GM21786 (cell line): ENCODE measurements at regions not wholly inside any gene's neighbourhood (a gene's known extent, or its start where the extent isn't known, plus 50 kb on each side); places are given as distances from the start of the nearest gene placed in this dataset.
"Not testable (repeated sequence)": the region's sequence is repeated elsewhere in the genome, so short reads cannot be mapped to it uniquely, and the experiment has no call there.

Experiments used
- ATAC-seq: cut with Tn5 transposase; IDR thresholded peaks from one replicate; pipeline ENCODE4 v1.9.1; 2021; ENCODE audit not compliant: unreplicated experiment

DNA sequence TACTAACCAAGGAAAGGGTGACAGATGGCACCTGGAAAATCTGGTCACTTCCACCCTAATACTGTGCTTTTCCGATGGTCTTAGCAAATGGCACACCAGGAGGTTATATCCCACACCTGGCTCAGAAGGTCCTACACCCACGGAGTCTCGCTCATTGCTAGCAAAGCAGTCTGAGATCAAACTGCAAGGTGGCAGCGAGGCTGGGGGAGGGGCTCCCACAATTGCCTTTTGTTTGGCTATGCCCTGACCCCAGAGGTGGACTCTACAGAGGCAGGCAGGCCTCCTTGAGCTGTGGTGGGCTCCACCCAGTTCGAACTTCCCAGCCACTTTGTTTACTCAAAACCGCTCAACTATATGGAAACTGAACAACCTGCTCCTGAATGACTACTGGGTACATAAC lies 50.3 kb upstream of the UGT2B15 start:
- ATAC-seq: not testable (repeated sequence)

DNA sequence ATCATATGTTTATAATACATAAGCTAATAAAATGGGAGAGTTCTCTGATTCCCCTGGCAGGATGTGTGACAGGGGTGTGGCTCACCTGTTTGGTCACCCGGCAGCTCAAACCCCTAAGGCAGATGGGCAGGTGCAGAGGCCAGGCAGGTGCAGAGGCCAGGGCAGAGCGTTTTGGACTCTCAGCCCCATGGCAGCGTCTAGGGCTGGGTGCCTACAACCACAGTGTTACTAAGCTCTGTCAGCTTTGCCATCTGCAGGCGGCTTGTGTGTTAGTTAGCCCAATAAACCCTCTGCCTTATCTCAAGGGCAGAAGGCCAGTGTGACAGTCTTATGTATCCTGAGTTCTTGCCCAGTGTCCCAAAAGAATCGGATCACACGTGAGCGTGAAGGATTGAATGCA lies 54.0 kb upstream of the UGT2B15 start:
- no peak for ATAC-seq

DNA sequence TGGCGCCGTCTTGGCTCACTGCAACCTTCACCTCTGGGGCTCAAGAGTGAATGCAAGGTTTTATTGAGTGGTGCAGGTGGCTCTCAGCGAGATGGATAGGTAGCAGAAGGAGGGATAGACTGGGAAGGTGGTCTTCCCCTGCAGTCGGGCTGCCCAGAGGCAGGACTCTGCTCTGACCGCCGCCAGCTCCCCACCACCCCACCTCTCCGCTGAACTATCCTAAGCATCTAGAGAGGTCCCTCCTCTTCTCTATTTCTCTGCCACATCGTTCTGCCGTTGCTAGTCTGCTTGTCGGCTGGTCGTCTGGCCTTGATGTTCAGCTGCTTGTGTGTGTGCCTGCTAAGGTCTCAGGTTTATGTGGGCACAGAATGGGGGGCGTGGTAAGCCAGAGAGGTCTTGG lies 54.5 kb upstream of the UGT2B15 start:
- no peak for ATAC-seq

DNA sequence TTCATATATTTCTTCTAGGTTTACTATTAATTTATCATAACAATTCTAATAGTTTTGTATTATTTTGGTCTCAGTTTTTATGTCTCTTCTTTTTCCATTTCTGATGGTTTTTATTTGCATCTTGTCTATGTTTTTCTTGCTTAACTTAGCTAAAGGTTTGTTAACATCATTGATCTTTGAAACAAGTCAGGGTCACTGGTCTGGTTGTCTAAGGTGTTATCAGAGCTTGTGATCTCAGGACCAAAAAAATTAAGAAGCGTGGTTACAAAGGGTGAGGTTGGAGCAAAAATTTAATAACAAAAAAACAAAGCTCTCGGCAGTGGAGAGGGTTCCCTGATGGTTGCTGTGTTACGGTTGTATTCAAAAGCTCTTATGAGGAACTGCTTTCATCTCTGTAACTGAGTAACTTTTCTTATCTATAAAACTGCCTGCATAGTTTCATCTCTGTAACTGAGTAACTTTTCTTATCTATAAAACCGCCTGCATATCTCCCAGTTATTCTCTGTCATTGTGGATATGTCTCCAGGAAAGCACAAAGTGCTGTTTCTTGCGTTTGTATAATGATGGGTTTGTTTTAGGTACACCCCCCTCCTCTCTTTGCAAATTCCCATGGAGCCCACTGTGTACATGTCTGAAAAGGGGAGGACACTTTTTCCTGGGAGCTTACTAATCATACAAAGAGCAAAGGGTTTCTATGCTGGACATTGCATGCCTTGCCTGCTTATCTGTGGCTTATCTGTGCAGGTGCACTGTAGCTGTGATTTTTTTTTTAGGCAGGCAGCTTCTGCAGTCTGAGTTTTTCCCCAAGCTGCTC lies 62.4 kb upstream of the UGT2B15 start:
- peak; percentile 82 for ATAC-seq

DNA sequence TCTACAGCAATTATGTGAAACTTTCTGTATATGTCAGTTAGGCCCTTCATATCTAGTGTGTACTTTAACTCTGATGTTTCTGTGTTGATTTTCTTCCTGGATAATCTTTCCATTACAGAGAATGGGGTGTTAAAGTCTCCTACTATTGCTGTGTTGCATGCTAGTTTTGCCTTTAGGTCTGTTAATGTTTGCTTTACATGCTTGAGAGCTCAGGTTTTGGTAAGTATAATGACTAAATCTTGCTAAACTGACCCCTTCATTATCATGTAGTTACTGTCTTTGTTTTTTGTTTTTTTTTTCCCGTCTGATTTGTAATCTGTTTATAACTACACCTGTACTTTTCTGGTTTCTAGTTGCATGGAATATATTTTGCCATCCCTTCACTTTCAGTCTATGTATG lies 63.6 kb upstream of the UGT2B15 start:
- ATAC-seq: peak; percentile 65

DNA sequence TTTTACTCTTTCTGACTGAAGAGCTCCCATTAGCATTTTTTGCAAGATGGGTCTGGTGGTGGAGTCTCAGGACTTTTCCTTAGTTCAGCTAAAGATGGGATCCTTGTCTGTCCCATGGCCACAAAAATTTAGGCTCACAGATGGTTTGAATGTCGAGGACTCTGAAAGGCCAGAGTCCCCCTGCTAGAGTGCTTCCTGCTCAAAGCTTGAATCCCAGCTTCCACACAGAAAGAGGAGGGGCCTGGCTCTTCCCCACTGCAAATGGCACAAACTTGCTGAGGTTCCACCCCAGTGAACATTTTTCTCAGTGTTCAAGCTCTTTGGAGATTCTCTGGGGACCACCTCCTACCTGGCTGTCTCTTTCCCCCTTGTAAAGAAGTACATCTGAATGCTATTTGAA lies 64.7 kb upstream of the UGT2B15 start:
- ATAC-seq: no peak

DNA sequence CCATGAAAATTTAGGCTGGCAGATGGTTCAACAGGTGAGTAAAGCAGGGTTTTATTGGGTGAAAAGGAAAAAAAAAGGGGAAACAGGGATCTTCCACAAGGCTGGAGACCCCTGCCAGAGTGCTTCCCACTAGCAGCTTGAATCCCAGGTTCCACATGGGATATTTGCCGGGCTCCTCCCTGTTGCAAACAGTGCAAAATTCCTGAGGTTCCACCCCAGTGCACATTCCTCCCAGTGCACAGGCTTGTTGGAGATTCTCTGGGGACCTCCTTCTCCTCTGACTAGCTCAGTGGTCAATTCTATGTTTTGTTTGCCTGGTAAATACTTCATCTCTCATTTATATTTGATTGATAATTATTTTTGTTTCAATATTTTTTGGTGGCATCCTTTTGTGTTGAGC lies 66.4 kb upstream of the UGT2B15 start:
- ATAC-seq: no peak

DNA sequence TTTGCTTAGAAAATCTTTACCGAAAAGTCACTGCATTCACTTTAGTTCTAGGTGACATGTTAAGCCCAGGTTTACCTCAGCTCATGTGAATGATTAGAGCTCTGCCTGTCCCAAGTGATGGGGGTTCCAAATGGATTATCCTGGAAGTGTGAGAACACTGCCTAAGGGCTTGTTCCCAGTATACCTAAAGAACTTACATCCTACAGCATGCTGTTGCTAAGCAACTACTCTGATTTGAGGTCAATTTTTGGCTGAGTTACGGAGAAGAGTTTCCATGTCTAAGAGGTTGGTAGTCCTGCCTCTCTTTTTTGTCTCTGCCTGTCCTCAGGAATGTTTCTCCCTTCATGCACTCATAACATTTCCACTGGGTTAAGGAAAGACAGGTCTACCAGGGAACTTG lies 67.6 kb upstream of the UGT2B15 start:
- no peak for ATAC-seq

DNA sequence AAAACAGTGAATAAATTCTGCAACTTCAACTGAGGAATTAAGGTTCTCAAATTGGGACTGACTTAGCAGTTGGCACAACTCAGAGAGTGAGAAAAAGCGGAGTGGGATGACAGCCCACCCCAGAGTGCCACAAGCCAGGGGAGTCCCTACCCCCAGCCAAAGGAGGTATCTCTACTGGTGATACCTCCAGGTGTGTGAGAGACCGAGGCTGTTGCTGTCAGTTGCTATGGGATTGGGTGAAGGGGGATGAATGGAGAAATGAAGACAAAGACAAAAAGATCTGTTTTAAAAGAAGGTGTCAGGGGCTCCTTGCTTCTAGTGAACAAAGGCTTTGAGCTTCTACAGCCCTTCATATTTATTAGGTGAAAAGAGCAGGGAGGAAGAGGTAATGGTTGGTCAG lies 71.4 kb upstream of the UGT2B10 start:
- no peak for ATAC-seq

DNA sequence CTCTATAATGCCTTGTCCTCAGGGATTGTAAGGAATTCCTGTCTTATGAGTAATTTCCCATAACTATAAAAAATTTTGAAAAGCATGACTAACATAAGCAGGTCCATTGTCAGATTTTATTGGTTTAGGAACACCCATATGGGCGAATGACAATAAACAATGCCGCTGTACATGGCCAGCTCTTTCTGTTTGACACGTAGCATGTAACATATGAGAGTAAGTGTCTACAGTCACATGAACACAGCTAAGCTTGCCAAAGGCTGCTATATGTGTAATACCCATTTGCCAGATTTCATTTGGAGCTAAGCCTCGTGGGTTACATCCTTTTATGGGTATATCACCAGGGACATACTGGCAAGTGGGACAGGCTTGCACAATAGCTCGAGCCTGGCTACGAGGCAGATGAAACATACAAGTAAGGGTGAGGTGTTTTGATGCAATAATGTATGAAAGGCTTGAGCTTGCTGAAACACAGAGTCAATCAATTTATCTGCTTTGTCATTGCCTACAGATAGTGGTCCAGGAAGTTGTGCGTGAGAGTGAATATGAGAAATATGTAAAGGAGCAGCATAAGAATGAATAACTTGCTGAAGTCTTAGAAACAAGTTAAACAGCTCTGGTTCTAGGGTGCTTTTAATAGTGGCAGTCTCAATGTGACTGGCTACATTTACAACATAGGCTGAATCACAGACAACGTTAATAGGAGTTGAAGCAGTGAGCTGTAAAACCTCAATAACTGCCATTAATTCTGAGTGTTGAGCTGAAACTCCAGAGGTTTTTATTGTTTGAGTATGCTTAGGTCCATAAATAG lies 67.4 kb upstream of the UGT2B10 start:
- ATAC-seq: no peak

DNA sequence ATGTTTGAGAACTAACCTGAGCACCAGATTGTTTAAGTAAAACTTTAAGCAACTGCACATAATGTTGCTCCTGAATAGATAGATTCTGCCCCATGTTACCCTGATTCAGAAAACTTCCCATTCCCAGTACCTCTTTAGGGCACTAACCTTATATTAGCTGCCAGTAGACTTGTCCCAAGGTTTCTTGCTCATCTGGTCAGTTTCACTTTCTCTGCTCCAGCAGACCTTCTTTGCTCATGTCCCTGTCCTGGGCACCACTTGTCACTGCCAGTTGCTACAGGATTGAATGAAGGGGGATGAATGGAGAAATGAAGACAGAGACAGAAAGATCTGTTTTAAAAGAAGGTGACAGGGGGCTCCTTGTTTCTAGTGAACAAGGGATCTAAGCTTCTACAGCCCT lies 65.2 kb upstream of the UGT2B10 start:
- no peak for ATAC-seq

DNA sequence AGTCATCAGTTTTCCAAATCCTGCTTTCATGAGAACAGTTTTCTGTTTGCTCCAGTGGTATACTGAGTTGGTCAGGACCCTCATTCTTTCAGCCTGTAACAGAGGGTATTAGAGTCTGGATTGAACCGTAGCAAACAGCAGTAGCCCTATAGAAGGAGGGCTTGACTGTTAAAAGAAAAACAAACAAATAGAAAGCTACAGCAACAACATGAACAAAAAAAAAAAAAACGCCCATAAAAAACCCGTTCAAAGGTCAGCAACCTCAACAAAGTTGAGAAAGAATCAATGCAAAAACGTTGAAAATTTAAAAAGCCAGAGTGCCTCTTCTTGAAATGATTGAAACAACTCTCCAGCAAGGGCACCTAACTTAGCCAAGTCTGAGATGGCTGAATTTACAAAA lies 64.7 kb upstream of the UGT2B10 start:
- ATAC-seq: no peak

DNA sequence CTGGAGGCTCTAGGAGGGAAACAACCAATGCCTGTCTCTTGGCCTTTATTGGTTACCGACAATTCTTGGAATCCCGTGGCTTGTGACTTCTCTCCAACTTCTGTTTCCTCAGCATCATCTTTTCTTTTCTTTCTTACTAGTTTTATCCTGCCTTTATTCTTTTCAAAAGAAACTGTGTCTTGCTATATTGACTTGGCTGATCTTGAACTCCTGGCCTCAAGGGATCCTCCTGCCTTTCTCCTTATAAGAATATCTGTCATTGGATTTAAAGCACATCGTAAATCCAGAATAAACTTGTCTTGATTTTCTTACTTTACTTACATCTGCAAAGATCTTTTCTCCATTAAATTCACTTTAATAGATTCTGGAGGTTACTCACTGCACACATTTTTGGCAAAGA lies 49.9 kb upstream of the UGT2B10 start:
- ATAC-seq: no peak
